ENCODE measurements at regions not wholly inside any gene's neighbourhood (a gene's known extent, or its start where the extent isn't known, plus 50 kb on each side); places are given as distances from the start of the nearest gene placed in this dataset.

GRCh38 chr15:29937956-29938355, 115.7 kb upstream of the TJP1 start:
- H3K4me3 ChIP-seq (ENCODE audit: low read depth, low read length): no peak overlapping the region
- peaks cover 7% of the 10 kb centered on the region for H3K4me1 ChIP-seq (ENCODE audit: control insufficient read depth, insufficient read depth, low read length)
- POLR2A ChIA-PET: no interaction called here

GRCh38 chr15:29936353-29937049, 114.2 kb upstream of the TJP1 start:
- Histone ChIP-seq H3K36me3 (ENCODE audit: control insufficient read depth in 2 of 2, insufficient read depth in 1 of 2, low read length in 2 of 2) (no peaks in the 10 kb centered on the region), H3K4me3 (ENCODE audit: low read depth, low read length) (no peak overlapping the region), H3K9me3 (ENCODE audit: control insufficient read depth, insufficient read depth, low read depth, low read length) (no peaks in the 10 kb centered on the region), H3K27ac (ENCODE audit: extremely low read depth, low read depth, low read length) (no peak overlapping the region), H3K4me1 (ENCODE audit: control insufficient read depth, insufficient read depth, low read length) (peaks cover 7% of the 10 kb centered on the region)
- CTCF ChIA-PET: interaction anchor here (0.6 to 1.0 kb wide), 3 partner anchors 10 to 242 kb away, joined by 3 to 4 read pairs (median 3); no protein-coding TSS in a partner anchor
- TF ChIP-seq ZBTB20 (tag by site-specific recombination; IDR thresholded peaks at IDR 0.05) (no peak), ZNF510 (tag by site-specific recombination; IDR thresholded peaks at IDR 0.05; ENCODE audit: insufficient replicate concordance) (no peak), OSR2 (tag by site-specific recombination; IDR thresholded peaks at IDR 0.05) (no peak), ZNF664 (tag by site-specific recombination; IDR thresholded peaks at IDR 0.05) (no peak), ZFP37 (tag by site-specific recombination; IDR thresholded peaks at IDR 0.05) (no peak), ZFP41 (tag by site-specific recombination; IDR thresholded peaks at IDR 0.05; ENCODE audit: borderline replicate concordance) (no peak), ZNF621 (tag by site-specific recombination; IDR thresholded peaks at IDR 0.05) (no peak), ZNF394 (tag by site-specific recombination; IDR thresholded peaks at IDR 0.05; ENCODE audit: borderline replicate concordance) (no peak), ZNF549 (tag by site-specific recombination; IDR thresholded peaks at IDR 0.05) (no peak), ZNF76 (tag by site-specific recombination; IDR thresholded peaks at IDR 0.05; ENCODE audit: borderline replicate concordance, low read depth) (no peak), ZNF514 (tag by site-specific recombination; IDR thresholded peaks at IDR 0.05) (no peak), ZNF629 (tag by site-specific recombination; IDR thresholded peaks at IDR 0.05) (no peak), HIC1 (tag by site-specific recombination; IDR thresholded peaks at IDR 0.05) (no peak), ZNF354C (tag by site-specific recombination; IDR thresholded peaks at IDR 0.05; ENCODE audit: borderline replicate concordance, low read depth) (no peak)
- POLR2A ChIA-PET: no interaction called here

More at GRCh38 chr15:29937956-29938355, 115.7 kb upstream of the TJP1 start:
- TF ChIP-seq ZFP41 (tag by site-specific recombination; IDR thresholded peaks at IDR 0.05; ENCODE audit: borderline replicate concordance) (no peak), ZNF664 (tag by site-specific recombination; IDR thresholded peaks at IDR 0.05) (peak; percentile 84), ZNF2 (tag by site-specific recombination; IDR thresholded peaks at IDR 0.05) (no peak), SALL2 (tag by site-specific recombination; IDR thresholded peaks at IDR 0.05; ENCODE audit: borderline replicate concordance) (no peak), ZNF792 (tag by site-specific recombination; IDR thresholded peaks at IDR 0.05) (no peak), MYNN (tag by site-specific recombination; IDR thresholded peaks at IDR 0.05; ENCODE audit: borderline replicate concordance) (no peak), ZNF76 (tag by site-specific recombination; IDR thresholded peaks at IDR 0.05; ENCODE audit: borderline replicate concordance, low read depth) (no peak)
- no peaks in the 10 kb centered on the region for H3K36me3 ChIP-seq (ENCODE audit: control insufficient read depth in 2 of 2, insufficient read depth in 1 of 2, low read length in 2 of 2)
- no peak overlapping the region for H3K27ac ChIP-seq (ENCODE audit: extremely low read depth, low read depth, low read length)
- H3K9me3 ChIP-seq (ENCODE audit: control insufficient read depth, insufficient read depth, low read depth, low read length): no peaks in the 10 kb centered on the region
- CTCF ChIA-PET: interaction anchor here (0.5 to 2.9 kb wide), 3 partner anchors 12 to 137 kb away, joined by 3 to 11 read pairs (median 3); no protein-coding TSS in a partner anchor

- no peaks in the 10 kb centered on the region for H3K9me3 ChIP-seq (ENCODE audit: control insufficient read depth, insufficient read depth, low read depth, low read length)
- no peak overlapping the region for H3K27ac ChIP-seq (ENCODE audit: extremely low read depth, low read depth, low read length)
- ChIA-PET CTCF (interaction anchor here (0.6 to 0.9 kb wide), 2 partner anchors 9 to 240 kb away, joined by 3 to 4 read pairs; no protein-coding TSS in a partner anchor), POLR2A (no interaction called here)
- H3K36me3 ChIP-seq (ENCODE audit: control insufficient read depth in 2 of 2, insufficient read depth in 1 of 2, low read length in 2 of 2): no peaks in the 10 kb centered on the region
- peaks cover 7% of the 10 kb centered on the region for H3K4me1 ChIP-seq (ENCODE audit: control insufficient read depth, insufficient read depth, low read length)
- TF ChIP-seq ZNF473 (tag by site-specific recombination; IDR thresholded peaks at IDR 0.05): no peak
- no peak for TF ChIP-seq ZFP3 (tag by site-specific recombination; IDR thresholded peaks at IDR 0.05; ENCODE audit: low read depth)
- TF ChIP-seq ZNF416 (tag by site-specific recombination; IDR thresholded peaks at IDR 0.05): no peak
- no peak for TF ChIP-seq BCL11A (tag by site-specific recombination; IDR thresholded peaks at IDR 0.05; ENCODE audit: low read depth)
- TF ChIP-seq OVOL3 (tag by site-specific recombination; IDR thresholded peaks at IDR 0.05): no peak
- no peak for TF ChIP-seq SP3 (tag by site-specific recombination; IDR thresholded peaks at IDR 0.05)
- no peak for TF ChIP-seq ZNF701 (tag by site-specific recombination; IDR thresholded peaks at IDR 0.05)
- TF ChIP-seq ZSCAN4 (tag by site-specific recombination; IDR thresholded peaks at IDR 0.05): no peak
- TF ChIP-seq SCRT1 (tag by site-specific recombination; IDR thresholded peaks at IDR 0.05; ENCODE audit: borderline replicate concordance): no peak
- no peak for TF ChIP-seq REPIN1 (tag by site-specific recombination; IDR thresholded peaks at IDR 0.05; ENCODE audit: low read depth)
- no peak for TF ChIP-seq SP7 (tag by site-specific recombination; IDR thresholded peaks at IDR 0.05)
- no peak overlapping the region for H3K4me3 ChIP-seq (ENCODE audit: low read depth, low read length)
These were observed 113.2 kb upstream of the TJP1 start for GRCh38 chr15:29935296-29936004.

Data from HEK293 (cell line).